Large intestine (tissue), 3 donors: ENCODE measurements at regions not wholly inside any gene's neighbourhood (a gene's known extent, or its start where the extent isn't known, plus 50 kb on each side); places are given as distances from the start of the nearest gene placed in this dataset.
"Not testable (repeated sequence)": the region's sequence is repeated elsewhere in the genome, so short reads cannot be mapped to it uniquely, and the experiment has no call there.

ENCODE experiments used
- DNase-seq, 2 donors: peaks; one replicate each; pipeline versions ENCODE4 v3.0.0 to v3.0.0-alpha.2; 2013
- H3K27ac ChIP-seq: one replicate; pipeline ENCODE4 v1.5.1; 2013; ENCODE audit warnings: low read length
- H3K27me3 ChIP-seq: 2 replicates; pipeline ENCODE4 v1.6.1; 2013; ENCODE audit warnings: low read length; ENCODE audit not compliant: control insufficient read depth, insufficient read depth
- H3K36me3 ChIP-seq: 2 replicates; pipeline ENCODE4 v1.6.1; 2013; ENCODE audit warnings: low read length; ENCODE audit not compliant: control insufficient read depth, insufficient read depth
- H3K4me1 ChIP-seq: one replicate; pipeline ENCODE4 v1.6.1; 2013; ENCODE audit warnings: low read length; ENCODE audit not compliant: control insufficient read depth, insufficient read depth
- H3K4me3 ChIP-seq: one replicate; pipeline ENCODE4 v1.5.1; 2013; ENCODE audit warnings: low read length
- H3K9me3 ChIP-seq: one replicate; pipeline ENCODE4 v1.6.1; 2013; ENCODE audit warnings: mild to moderate bottlenecking, low read depth, low read length, moderate library complexity; ENCODE audit not compliant: control insufficient read depth
- WGBS: methylation state at CpG from one replicate; pipeline ENCODE4 v1.1.5; 2013; ENCODE audit warnings: low lambda C conversion rate; ENCODE audit not compliant: insufficient coverage; 5-methylcytosine and 5-hydroxymethylcytosine counted together

GRCh38 chr11:79626135-79627075 lies 185.6 kb upstream of the TENM4 start:
- Histone ChIP-seq H3K4me1 (peaks cover 17% of the 10 kb centered on the region), H3K4me3 (no peak overlapping the region), H3K27ac (peak overlapping the region; percentile 85), H3K9me3 (no peaks in the 10 kb centered on the region), H3K36me3 (no peaks in the 10 kb centered on the region), H3K27me3 (no peaks in the 10 kb centered on the region)
- DNase-seq: peak; percentile 54 to 74
- WGBS: no CpG with 5 or more reads among the region's 4 CpGs

DNA sequence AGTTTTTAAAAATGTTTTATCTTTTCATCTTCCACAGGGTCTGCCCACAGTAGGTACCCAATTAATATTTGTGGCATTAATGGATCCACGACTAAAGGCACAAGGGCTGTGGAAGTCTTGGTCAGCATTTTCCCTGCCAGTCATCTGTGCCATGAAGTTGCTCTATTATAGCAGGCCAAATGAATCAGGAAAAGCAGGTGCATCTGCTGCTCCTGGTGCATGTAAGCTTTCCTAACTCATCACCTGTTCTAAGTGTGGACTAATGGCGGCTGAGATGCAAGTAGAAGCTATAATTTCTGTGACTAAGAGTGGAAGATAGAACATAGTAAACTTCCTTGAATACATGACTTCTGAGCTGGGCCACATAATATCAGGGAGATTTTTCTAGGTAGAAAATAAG lies 182.5 kb upstream of the TENM4 start:
- Histone ChIP-seq H3K27me3 (no peaks in the 10 kb centered on the region), H3K27ac (no peak overlapping the region), H3K36me3 (no peaks in the 10 kb centered on the region), H3K4me3 (no peak overlapping the region), H3K9me3 (no peaks in the 10 kb centered on the region), H3K4me1 (peaks cover 17% of the 10 kb centered on the region)
- no peak for DNase-seq
- WGBS: 100% methylated on average over 1 of the region's 2 CpGs

DNA sequence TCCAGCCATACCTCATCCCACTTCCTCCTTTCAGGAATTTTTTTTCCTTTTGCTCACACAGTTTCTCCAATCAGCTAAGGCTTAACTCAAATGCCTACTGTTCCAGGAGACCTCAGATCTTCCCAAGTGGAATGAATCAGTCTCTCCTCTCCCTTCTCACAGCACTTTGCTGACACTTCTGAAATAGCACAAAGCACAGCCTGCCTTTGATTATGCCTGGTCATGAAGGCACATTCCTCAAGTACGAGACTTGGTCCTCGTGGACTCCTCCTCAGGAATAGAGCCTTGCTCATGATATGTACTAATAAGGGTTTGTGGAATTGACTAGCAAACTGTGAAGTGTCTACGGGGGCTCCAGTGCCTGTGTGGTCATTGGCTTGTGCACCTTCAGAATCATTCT lies 176.7 kb upstream of the TENM4 start:
- H3K36me3 ChIP-seq: no peaks in the 10 kb centered on the region
- H3K27me3 ChIP-seq: no peaks in the 10 kb centered on the region
- H3K4me1 ChIP-seq: peaks cover 11% of the 10 kb centered on the region
- no CpG with 5 or more reads among the region's 3 CpGs for WGBS
- H3K4me3 ChIP-seq: no peak overlapping the region
- H3K9me3 ChIP-seq: no peaks in the 10 kb centered on the region
- DNase-seq: peak; percentile 48 to 75
- H3K27ac ChIP-seq: peak overlapping the region; percentile 84

DNA sequence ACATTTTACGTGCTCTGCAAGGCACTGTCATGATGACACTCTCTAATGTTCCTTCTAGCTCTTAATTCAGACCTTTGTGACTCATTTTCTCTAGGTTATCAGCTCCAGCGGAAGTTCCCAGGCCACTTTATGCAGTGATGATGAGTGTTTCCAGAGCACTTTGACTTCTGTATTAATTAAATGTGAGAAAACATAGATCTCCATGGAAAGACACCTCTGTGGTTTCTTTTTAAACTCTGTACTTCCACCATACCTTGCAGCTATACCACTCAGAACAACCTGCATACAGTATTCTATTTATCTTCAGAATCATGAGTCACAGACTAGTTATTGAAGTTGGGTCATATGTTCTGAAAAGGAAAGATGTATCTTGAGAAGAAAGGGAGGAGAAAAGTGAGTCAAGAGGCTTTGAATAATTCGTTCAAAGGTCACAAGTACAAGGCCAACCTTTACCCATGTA lies 175.6 kb upstream of the TENM4 start:
- no peaks in the 10 kb centered on the region for H3K9me3 ChIP-seq
- H3K4me3 ChIP-seq: no peak overlapping the region
- no peaks in the 10 kb centered on the region for H3K27me3 ChIP-seq
- no peaks in the 10 kb centered on the region for H3K36me3 ChIP-seq
- DNase-seq: peak; percentile 76 to 86
- H3K4me1 ChIP-seq: peaks cover 11% of the 10 kb centered on the region
- 14% methylated on average over 1 of the region's 3 CpGs for WGBS
- H3K27ac ChIP-seq: peak overlapping the region; percentile 73

GRCh38 chr11:79615425-79615824 lies 174.6 kb upstream of the TENM4 start:
- H3K27me3 ChIP-seq: no peaks in the 10 kb centered on the region
- DNase-seq: no peak
- H3K9me3 ChIP-seq: no peaks in the 10 kb centered on the region
- no peak overlapping the region for H3K4me3 ChIP-seq
- H3K4me1 ChIP-seq: peaks cover 11% of the 10 kb centered on the region
- peak overlapping the region; percentile 73 for H3K27ac ChIP-seq
- WGBS: no CpG with 5 or more reads among the region's 5 CpGs
- H3K36me3 ChIP-seq: no peaks in the 10 kb centered on the region

DNA sequence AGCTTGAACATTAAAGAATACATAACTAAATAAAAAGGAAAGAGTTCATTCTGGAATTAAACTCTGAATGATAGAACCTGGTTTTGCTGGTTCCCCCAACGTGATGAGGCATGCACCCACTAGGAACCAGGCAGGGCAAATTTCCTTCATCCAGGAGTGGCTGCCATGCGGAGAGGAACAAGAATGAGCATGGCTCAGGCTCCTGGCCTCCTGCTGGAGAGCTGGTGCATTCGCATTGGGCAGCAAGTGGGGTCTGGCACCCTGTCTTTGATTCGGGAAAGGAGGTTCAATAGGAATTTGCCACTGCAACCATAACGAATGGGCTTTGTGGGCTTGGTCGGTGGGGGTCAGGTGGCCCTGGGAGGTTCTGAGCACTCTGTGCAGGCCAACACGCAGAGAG lies 169.8 kb upstream of the TENM4 start:
- Histone ChIP-seq H3K36me3 (no peaks in the 10 kb centered on the region), H3K4me1 (no peaks in the 10 kb centered on the region), H3K4me3 (no peak overlapping the region), H3K27ac (no peak overlapping the region), H3K27me3 (no peaks in the 10 kb centered on the region), H3K9me3 (no peaks in the 10 kb centered on the region)
- DNase-seq: no peak
- WGBS: no CpG with 5 or more reads among the region's 7 CpGs

- Histone ChIP-seq H3K9me3 (no peaks in the 10 kb centered on the region), H3K36me3 (no peaks in the 10 kb centered on the region), H3K4me3 (no peak overlapping the region), H3K27me3 (no peaks in the 10 kb centered on the region), H3K4me1 (no peaks in the 10 kb centered on the region), H3K27ac (no peak overlapping the region)
- WGBS: 100% methylated on average over 1 of the region's 1 CpG
- DNase-seq: no peak
Observed at GRCh38 chr11:79610139-79610538, 169.3 kb upstream of the TENM4 start.

GRCh38 chr11:79609511-79609910 lies 168.7 kb upstream of the TENM4 start:
- no peak overlapping the region for H3K27ac ChIP-seq
- no peaks in the 10 kb centered on the region for H3K4me1 ChIP-seq
- H3K4me3 ChIP-seq: no peak overlapping the region
- H3K27me3 ChIP-seq: no peaks in the 10 kb centered on the region
- WGBS: 100% methylated on average over 1 of the region's 2 CpGs
- DNase-seq: no peak
- H3K36me3 ChIP-seq: no peaks in the 10 kb centered on the region
- H3K9me3 ChIP-seq: no peaks in the 10 kb centered on the region

DNA sequence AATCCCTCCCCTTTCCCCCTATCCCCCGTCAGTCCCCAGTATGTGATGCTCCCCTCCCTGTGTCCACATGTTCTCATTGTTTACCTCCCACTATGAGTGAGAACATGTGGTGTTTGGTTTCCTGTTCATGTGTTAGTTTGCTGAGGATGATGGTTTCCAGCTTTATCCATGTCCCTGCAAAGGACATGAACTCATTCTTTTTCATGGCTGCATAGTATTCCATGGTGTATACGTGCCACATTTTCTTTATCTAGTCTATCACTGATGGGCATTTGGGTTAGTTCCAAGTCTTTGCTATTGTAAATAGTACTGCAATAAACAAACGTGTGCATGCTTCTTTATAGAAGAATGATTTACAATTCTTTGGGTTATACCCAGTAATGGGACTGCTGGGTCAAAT lies 165.6 kb upstream of the TENM4 start:
- H3K4me3 ChIP-seq, H3K4me1 ChIP-seq, H3K9me3 ChIP-seq, DNase-seq, H3K36me3 ChIP-seq, H3K27ac ChIP-seq, H3K27me3 ChIP-seq: not testable (repeated sequence)
- 83% methylated on average over 1 of the region's 3 CpGs for WGBS

DNA sequence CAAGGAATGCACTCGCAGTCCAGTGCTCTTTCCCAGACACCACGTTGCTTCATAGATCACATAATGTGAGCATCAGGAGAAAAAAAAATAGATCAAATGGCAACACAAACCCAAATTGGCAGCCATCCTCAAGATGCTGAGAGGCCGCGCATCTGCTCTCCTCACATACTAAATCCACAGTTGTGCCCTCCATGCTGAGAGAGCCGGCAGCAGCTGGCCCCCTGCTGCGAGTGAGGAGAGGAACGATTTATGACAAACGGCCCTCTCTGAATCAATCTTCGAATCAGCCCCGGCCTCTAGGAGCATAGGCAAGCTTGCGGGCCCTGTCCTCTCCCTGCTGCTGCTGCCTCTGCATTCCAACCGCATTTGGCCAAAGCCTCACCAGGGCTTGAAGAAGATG lies 159.9 kb upstream of the TENM4 start:
- Histone ChIP-seq H3K9me3 (no peaks in the 10 kb centered on the region), H3K27ac (no peak overlapping the region), H3K4me3 (no peak overlapping the region), H3K36me3 (no peaks in the 10 kb centered on the region), H3K27me3 (peaks cover 3% of the 10 kb centered on the region), H3K4me1 (no peaks in the 10 kb centered on the region)
- no peak for DNase-seq
- no CpG with 5 or more reads among the region's 12 CpGs for WGBS

GRCh38 chr11:79594834-79595233 lies 154.0 kb upstream of the TENM4 start:
- DNase-seq: no peak
- Histone ChIP-seq H3K9me3 (no peaks in the 10 kb centered on the region), H3K4me3 (no peak overlapping the region), H3K27ac (no peak overlapping the region), H3K36me3 (no peaks in the 10 kb centered on the region), H3K27me3 (no peaks in the 10 kb centered on the region), H3K4me1 (no peaks in the 10 kb centered on the region)
- 52% methylated on average over 3 of the region's 4 CpGs for WGBS
